Liver (tissue), 8 donors: ENCODE measurements at regions not wholly inside any gene's neighbourhood (a gene's known extent, or its start where the extent isn't known, plus 50 kb on each side); places are given as distances from the start of the nearest gene placed in this dataset.

Experiments used
- DNase-seq: peaks from one replicate; pipeline ENCODE4 v3.0.0-alpha.2; 2017; ENCODE audit warnings: low spot score
- H3K27ac ChIP-seq, 2 donors: one replicate each; pipeline ENCODE4 v1.7.0; 2013; ENCODE audit warnings: inconsistent platforms in 2 of 2, low read length in 2 of 2, control low read depth in 1 of 2, low read depth in 1 of 2, mild to moderate bottlenecking in 1 of 2
- H3K27me3 ChIP-seq, 4 donors: one replicate each; pipeline versions ENCODE4 v1.6.1 to v1.7.0; 2013; ENCODE audit warnings: low read length in 3 of 4, inconsistent platforms in 1 of 4, mild to moderate bottlenecking in 1 of 4, moderate library complexity in 1 of 4; ENCODE audit not compliant: control insufficient read depth in 4 of 4, insufficient read depth in 4 of 4
- H3K36me3 ChIP-seq, 4 donors: one replicate each; pipeline versions ENCODE4 v1.6.1 to v1.7.0; 2013; ENCODE audit warnings: low read length in 3 of 4, mild to moderate bottlenecking in 3 of 4, low read depth in 1 of 4, moderate library complexity in 1 of 4; ENCODE audit not compliant: control insufficient read depth in 4 of 4, insufficient read depth in 3 of 4
- H3K4me1 ChIP-seq, 4 donors: one replicate each; pipeline versions ENCODE4 v1.6.1 to v1.7.0; 2013; ENCODE audit warnings: low read length in 3 of 4, mild to moderate bottlenecking in 3 of 4, moderate library complexity in 1 of 4; ENCODE audit not compliant: control insufficient read depth in 4 of 4, insufficient read depth in 4 of 4
- H3K4me3 ChIP-seq, 3 donors: one replicate each; pipeline versions ENCODE4 v1.6.1 to v1.7.0; 2013; ENCODE audit warnings: low read length in 3 of 3, control low read depth in 1 of 3, low read depth in 1 of 3, mild to moderate bottlenecking in 1 of 3
- H3K9ac ChIP-seq, 2 donors: one replicate each; pipeline ENCODE4 v1.7.0; 2013; ENCODE audit warnings: low read length in 2 of 2, mild to moderate bottlenecking in 2 of 2, moderate library complexity in 2 of 2, control low read depth in 1 of 2, low read depth in 1 of 2
- H3K9me3 ChIP-seq, 4 donors: one replicate each; pipeline versions ENCODE4 v1.6.1 to v1.7.0; 2013; ENCODE audit warnings: low read length in 3 of 4; ENCODE audit not compliant: control insufficient read depth in 4 of 4
- ATF3 ChIP-seq: IDR thresholded peaks from 2 replicates; pipeline ENCODE4 v1.6.1; 2016; ENCODE audit warnings: antibody characterized with exemption
- CTCF ChIP-seq: fragments of 150-350 bp; IDR thresholded peaks from 2 replicates; pipeline ENCODE4 v1.5.1; 2017; ENCODE audit warnings: improper control_type of control experiment, low read depth, low read length; ENCODE audit not compliant: missing input control
- EGR1 ChIP-seq, 2 donors: IDR thresholded peaks; 2 replicates each; pipeline ENCODE4 v1.6.1; 2016 to 2018; ENCODE audit warnings: antibody characterized with exemption in 2 of 2, low read depth in 2 of 2
- FOXA1 ChIP-seq: IDR thresholded peaks from 2 replicates; pipeline ENCODE4 v1.6.1; 2016; ENCODE audit warnings: antibody characterized with exemption
- FOXA2 ChIP-seq: IDR thresholded peaks from 2 replicates; pipeline ENCODE4 v1.6.1; 2016; ENCODE audit warnings: antibody characterized with exemption
- GABPA ChIP-seq, 2 donors: IDR thresholded peaks in 1 of 2; conservative IDR thresholded peaks in 1 of 2; 2 replicates each; pipeline ENCODE4 v1.6.1; 2016; ENCODE audit warnings: antibody characterized with exemption in 2 of 2, mild to moderate bottlenecking in 1 of 2, moderate library complexity in 1 of 2
- HNF4A ChIP-seq, 2 donors: conservative IDR thresholded peaks; 2 replicates each; pipeline ENCODE4 v1.6.1; 2016; ENCODE audit warnings: antibody characterized with exemption in 2 of 2, mild to moderate bottlenecking in 2 of 2
- HNF4G ChIP-seq: IDR thresholded peaks from 2 replicates; pipeline ENCODE4 v1.6.1; 2016; ENCODE audit warnings: antibody characterized with exemption
- JUND ChIP-seq, 2 donors: IDR thresholded peaks; 2 replicates each; pipeline ENCODE4 v1.6.1; 2016; ENCODE audit warnings: antibody characterized with exemption in 2 of 2
- MAX ChIP-seq: IDR thresholded peaks from 2 replicates; pipeline ENCODE4 v1.6.1; 2016; ENCODE audit warnings: antibody characterized with exemption
- NR2F2 ChIP-seq: IDR thresholded peaks from 2 replicates; pipeline ENCODE4 v1.6.1; 2016; ENCODE audit warnings: antibody characterized with exemption
- RAD21 ChIP-seq, 2 donors: IDR thresholded peaks; 2 replicates each; pipeline ENCODE4 v1.6.1; 2016; ENCODE audit warnings: antibody characterized with exemption in 2 of 2, mild to moderate bottlenecking in 2 of 2
- REST ChIP-seq: IDR thresholded peaks from 2 replicates; pipeline ENCODE4 v1.6.1; 2016; ENCODE audit warnings: antibody characterized with exemption, mild to moderate bottlenecking
- RXRA ChIP-seq, 2 donors: IDR thresholded peaks; 2 replicates each; pipeline ENCODE4 v1.6.1; 2017 to 2018; ENCODE audit warnings: antibody characterized with exemption in 2 of 2, mild to moderate bottlenecking in 1 of 2
- SP1 ChIP-seq: IDR thresholded peaks from 2 replicates; pipeline ENCODE4 v1.6.1; 2018; ENCODE audit warnings: antibody characterized with exemption, mild to moderate bottlenecking
- TAF1 ChIP-seq: conservative IDR thresholded peaks from 2 replicates; pipeline ENCODE4 v1.6.1; 2016; ENCODE audit warnings: antibody characterized with exemption, mild to moderate bottlenecking
- YY1 ChIP-seq: IDR thresholded peaks from 2 replicates; pipeline ENCODE4 v1.6.1; 2016; ENCODE audit warnings: antibody characterized with exemption, mild to moderate bottlenecking
- WGBS: extraction: QIAGEN DNeasy Blood & Tissue Kit; methylation state at CpG from one replicate; pipeline ENCODE4 v1.1.7; 2013; 5-methylcytosine and 5-hydroxymethylcytosine counted together
- donor health status: healthy.
- donor health status: healthy.
- donor health status: healthy.
- donor health status: healthy.
- donor health status: healthy.

GRCh38 chr14:43647302-43647701 lies 859.8 kb downstream of the FSCB start:
- no peak overlapping the region for H3K4me3 ChIP-seq
- no peaks in the 10 kb centered on the region for H3K9me3 ChIP-seq
- no peaks in the 10 kb centered on the region for H3K36me3 ChIP-seq
- no peaks in the 10 kb centered on the region for H3K4me1 ChIP-seq
- TF ChIP-seq HNF4A (conservative IDR thresholded peaks at IDR 0.05) = no peak
- no peak for TF ChIP-seq HNF4G
- peak in 1 of 2 donors; percentile 48 for TF ChIP-seq RAD21 (IDR thresholded peaks at IDR 0.05)
- no peak for TF ChIP-seq TAF1
- no peak for TF ChIP-seq FOXA1
- no peak for TF ChIP-seq GABPA (IDR thresholded peaks at IDR 0.05 in 1 of 2, conservative IDR thresholded peaks at IDR 0.05 in 1 of 2)
- TF ChIP-seq NR2F2 = no peak
- no peak for TF ChIP-seq RXRA (IDR thresholded peaks at IDR 0.05)
- TF ChIP-seq EGR1 (IDR thresholded peaks at IDR 0.05; ENCODE audit: low read depth in 2 of 2) = no peak
- no peaks in the 10 kb centered on the region for H3K27me3 ChIP-seq
- no peak for DNase-seq
- no peak overlapping the region for H3K27ac ChIP-seq
- WGBS = 79% methylated on average over 4 of the region's 4 CpGs
- no peak overlapping the region for H3K9ac ChIP-seq

GRCh38 chr14:43640718-43641267 lies 866.3 kb downstream of the FSCB start:
- Histone ChIP-seq H3K27ac (no peak overlapping the region), H3K9ac (no peak overlapping the region), H3K9me3 (no peaks in the 10 kb centered on the region), H3K36me3 (no peaks in the 10 kb centered on the region), H3K4me3 (no peak overlapping the region), H3K27me3 (no peaks in the 10 kb centered on the region), H3K4me1 (peaks cover 0 to 5% (median 1%) of the 10 kb centered on the region in 4 donors)
- TF ChIP-seq RAD21 (IDR thresholded peaks at IDR 0.05) (no peak), RXRA (IDR thresholded peaks at IDR 0.05) (no peak), HNF4A (conservative IDR thresholded peaks at IDR 0.05) (no peak), REST (no peak), JUND (IDR thresholded peaks at IDR 0.05) (no peak), YY1 (no peak), ATF3 (no peak), MAX (no peak), HNF4G (no peak), FOXA2 (no peak), GABPA (IDR thresholded peaks at IDR 0.05 in 1 of 2, conservative IDR thresholded peaks at IDR 0.05 in 1 of 2) (no peak), FOXA1 (no peak), CTCF (no peak), TAF1 (no peak), SP1 (no peak)
- 59% methylated on average over 2 of the region's 2 CpGs for WGBS
- DNase-seq = no peak
